GM12875 (cell line): ENCODE measurements at regions not wholly inside any gene's neighbourhood (a gene's known extent, or its start where the extent isn't known, plus 50 kb on each side); places are given as distances from the start of the nearest gene placed in this dataset.

ENCODE experiments used
- H3K4me3 ChIP-seq: one replicate; pipeline ENCODE4 v1.5.1; 2011; ENCODE audit warnings: low read depth, low read length, control low read depth
- TF ChIP-seq, protein P1 (sequence below): IDR thresholded peaks from 2 replicates; pipeline ENCODE4 v1.5.1; 2011; ENCODE audit warnings: low read depth, mild to moderate bottlenecking, control low read depth, inconsistent platforms, low read length, moderate library complexity, borderline replicate concordance; ENCODE audit not compliant: insufficient read depth

DNA sequence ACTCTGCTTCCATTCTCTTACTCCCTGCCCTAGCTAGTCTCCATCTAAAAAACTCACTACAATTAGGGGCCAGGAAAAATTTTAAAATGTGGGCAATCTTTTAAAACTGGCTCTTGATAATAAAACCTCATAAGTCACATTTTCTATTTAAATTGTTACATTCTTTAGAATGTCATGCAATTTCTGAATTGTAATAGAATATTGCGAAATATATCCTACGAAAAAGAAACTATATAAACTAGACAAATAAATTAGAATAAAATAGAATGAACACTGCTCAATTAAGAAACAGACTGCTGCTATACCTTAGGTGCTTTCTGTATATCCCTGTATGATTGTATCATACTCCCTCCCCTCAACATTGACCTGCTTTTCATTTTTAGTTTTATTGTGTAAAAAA is 826.0 kb downstream of the IGSF11 start:
- TF ChIP-seq, protein P1, sequence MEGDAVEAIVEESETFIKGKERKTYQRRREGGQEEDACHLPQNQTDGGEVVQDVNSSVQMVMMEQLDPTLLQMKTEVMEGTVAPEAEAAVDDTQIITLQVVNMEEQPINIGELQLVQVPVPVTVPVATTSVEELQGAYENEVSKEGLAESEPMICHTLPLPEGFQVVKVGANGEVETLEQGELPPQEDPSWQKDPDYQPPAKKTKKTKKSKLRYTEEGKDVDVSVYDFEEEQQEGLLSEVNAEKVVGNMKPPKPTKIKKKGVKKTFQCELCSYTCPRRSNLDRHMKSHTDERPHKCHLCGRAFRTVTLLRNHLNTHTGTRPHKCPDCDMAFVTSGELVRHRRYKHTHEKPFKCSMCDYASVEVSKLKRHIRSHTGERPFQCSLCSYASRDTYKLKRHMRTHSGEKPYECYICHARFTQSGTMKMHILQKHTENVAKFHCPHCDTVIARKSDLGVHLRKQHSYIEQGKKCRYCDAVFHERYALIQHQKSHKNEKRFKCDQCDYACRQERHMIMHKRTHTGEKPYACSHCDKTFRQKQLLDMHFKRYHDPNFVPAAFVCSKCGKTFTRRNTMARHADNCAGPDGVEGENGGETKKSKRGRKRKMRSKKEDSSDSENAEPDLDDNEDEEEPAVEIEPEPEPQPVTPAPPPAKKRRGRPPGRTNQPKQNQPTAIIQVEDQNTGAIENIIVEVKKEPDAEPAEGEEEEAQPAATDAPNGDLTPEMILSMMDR, result no peak
- no peak overlapping the region for H3K4me3 ChIP-seq

DNA sequence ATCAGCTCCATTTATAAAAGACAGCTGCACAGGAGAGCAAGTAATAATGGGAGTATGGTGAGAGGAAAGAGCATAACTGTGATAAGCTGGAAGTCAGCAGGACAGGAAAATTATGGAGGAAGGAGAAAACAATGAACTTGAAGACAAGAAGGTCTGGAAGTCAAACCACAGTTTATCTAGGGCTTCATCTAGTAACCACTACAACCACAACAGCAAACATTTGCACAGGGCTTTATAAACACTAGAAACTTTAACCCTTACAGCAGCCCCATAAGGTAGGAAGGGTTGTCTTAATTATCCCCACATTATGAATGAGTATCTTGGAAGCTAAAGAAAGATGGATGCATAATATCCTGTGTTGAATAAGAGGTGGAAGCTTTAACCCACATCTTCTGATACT is 820.8 kb downstream of the IGSF11 start:
- TF ChIP-seq, protein P1, result no peak
- no peak overlapping the region for H3K4me3 ChIP-seq

DNA sequence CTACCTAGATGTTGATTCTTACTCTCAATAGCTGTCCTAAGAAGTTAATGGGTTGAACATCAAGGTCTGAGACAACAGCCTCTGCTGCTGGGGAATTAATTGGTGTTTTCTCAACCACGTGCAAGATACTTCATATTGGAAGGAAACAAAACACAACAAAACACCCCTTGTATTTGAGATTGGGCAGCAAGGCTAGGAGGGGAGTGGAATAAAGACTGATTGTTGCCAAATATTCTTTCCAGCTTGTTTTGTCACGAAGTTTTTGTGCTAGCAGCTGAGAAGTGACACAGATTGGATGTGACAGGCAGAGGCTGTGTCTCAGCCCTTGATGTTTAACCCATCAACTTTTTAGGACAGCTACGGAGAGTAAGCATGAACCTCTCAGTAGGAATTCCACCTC is 808.4 kb downstream of the IGSF11 start:
- no peak overlapping the region for H3K4me3 ChIP-seq
- TF ChIP-seq, protein P1, result no peak

DNA sequence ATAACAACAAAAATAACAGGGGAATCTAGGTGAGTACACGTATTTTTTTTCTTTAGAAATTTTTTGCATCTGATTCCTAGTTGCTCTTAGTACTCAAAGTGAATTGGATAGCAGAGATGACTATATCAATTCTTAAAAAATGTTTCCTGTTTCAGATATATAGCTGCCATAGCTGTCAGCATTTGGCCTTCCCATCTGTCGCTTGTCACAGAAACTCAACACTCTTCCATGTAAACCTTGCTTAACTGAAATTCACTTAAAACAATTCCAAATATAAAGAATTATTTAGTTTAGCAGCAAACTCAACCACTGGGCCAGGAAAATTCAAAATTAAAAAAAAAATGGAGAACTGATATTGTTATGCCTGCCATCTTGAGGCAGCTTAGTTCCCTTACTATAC is 807.5 kb downstream of the IGSF11 start:
- no peak overlapping the region for H3K4me3 ChIP-seq
- TF ChIP-seq, protein P1, result no peak

DNA sequence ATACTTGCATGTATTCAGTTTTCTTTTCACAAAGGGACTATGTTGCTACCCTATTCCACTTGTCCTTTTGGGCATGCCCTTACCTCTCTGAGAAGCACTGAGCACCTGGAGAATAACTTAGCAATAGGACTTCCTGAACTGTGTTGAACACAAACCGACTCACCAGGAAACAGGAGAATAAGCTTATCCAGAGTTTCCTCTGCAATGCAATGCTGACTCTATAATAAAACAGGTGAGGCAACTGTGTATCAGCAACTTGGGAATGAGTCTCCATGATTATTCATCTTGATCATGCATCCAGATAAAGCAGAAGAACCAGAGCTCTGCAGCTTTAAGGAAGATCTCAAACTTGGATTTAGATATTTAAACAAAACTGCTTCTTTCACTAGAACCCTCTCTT is 806.5 kb downstream of the IGSF11 start:
- TF ChIP-seq, protein P1, result no peak
- H3K4me3 ChIP-seq, result no peak overlapping the region

DNA sequence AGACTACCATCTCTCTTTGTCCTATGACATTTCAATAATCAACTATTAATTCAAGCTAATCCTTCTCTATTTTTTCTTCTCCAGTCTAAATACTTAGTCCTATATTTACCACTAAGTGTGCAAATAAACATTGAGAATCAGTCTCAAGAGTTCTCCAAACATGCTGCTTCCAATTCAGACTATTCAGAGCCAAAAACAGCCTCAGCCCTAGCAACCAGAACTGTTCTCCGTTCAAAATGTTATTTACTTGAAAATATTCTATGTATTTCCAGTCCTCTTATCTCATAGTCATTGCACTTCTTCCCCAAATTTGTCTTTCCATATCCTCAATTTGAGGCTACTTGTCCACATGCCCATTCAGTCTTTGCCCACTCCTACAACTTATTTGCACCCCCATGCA is 805.5 kb downstream of the IGSF11 start:
- TF ChIP-seq, protein P1, result no peak
- no peak overlapping the region for H3K4me3 ChIP-seq

DNA sequence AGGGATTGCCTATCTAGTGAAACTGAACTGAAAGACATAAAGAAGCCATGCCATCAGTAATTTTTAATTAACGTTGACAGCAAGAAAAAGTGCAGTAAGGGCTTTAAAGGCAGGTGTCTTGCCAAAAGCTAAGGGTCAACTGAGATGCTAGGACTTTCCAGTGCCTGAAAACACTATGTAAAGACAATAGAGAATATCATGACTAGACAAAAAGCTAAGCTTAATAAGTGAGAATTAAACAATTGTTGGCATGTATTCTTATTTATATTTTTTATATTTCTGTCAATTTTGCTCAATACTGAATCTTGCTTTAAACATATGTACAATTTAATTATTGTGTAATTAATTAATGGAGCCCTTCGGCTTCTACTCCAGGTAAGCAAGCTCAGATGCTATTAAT is 803.1 kb downstream of the IGSF11 start:
- H3K4me3 ChIP-seq, result no peak overlapping the region
- TF ChIP-seq, protein P1, result no peak
